K562 (cell line): ENCODE measurements at regions not wholly inside any gene's neighbourhood (a gene's known extent, or its start where the extent isn't known, plus 50 kb on each side); places are given as distances from the start of the nearest gene placed in this dataset.

Experiments used
- ATAC-seq: fragments of 200-7000 bp; cut with Tn5 transposase; 3 replicates; pipeline ENCODE4 v1.9.1; 2020; ENCODE audit warnings: moderate library complexity
- BruUV-seq: library from RNA; stranded (reverse); fragments of 400-500 nt; replicated peaks from 2 replicates; lab custom pipeline; 2021; lab: Mats Ljungman, UMichigan
- CTCF ChIA-PET: fragments of 300-600 bp; formaldehyde crosslinking; extraction: SDS; loops from one replicate; lab custom pipeline; 2021; ENCODE audit warnings: low intra/inter-chr PET ratio; lab: Yijun Ruan, JAX
- POLR2A ChIA-PET: fragments of 300-600, 350-650 bp; sonication (Branson Sonifier 250); formaldehyde crosslinking; extraction: SDS; loops from one replicate; lab custom pipeline; 2021; ENCODE audit warnings: antibody characterized with exemption, inconsistent platforms; lab: Yijun Ruan, JAX
- DNase-seq, 4 experiments: peaks; one replicate each; pipeline versions ENCODE4 v3.0.0 to v3.0.0-alpha.2; 2011 to 2018; ENCODE audit warnings: low spot score in 3 of 4, mixed read lengths in 3 of 4; ENCODE audit errors: extremely low read depth in 1 of 4
- FAIRE-seq: peaks from 2 replicates; lab custom pipeline; 2011; peaks lifted over from hg19 to GRCh38; lab: Jason Lieb, UNC
- H2AFZ ChIP-seq: 2 replicates; pipeline ENCODE4 v1.6.0; 2011; ENCODE audit warnings: low read depth, low read length, control low read depth, inconsistent platforms
- H3K27ac ChIP-seq: fragments of 200-600 bp; 3 replicates; pipeline ENCODE4 v1.8.0; 2011; ENCODE audit warnings: low read depth, mild to moderate bottlenecking, control low read depth, inconsistent platforms, low read length, moderate library complexity, mixed read lengths; ENCODE audit errors: extremely low read depth
- H3K27me3 ChIP-seq, 2 experiments: fragments of 300-600 bp in 1 of 2; 2 replicates in 1 of 2; 3 replicates in 1 of 2; pipeline versions ENCODE4 v1.6.0 to v1.8.0; 2011; ENCODE audit warnings: inconsistent platforms in 2 of 2, low read length in 2 of 2, mild to moderate bottlenecking in 1 of 2, mixed read lengths in 1 of 2, moderate library complexity in 1 of 2; ENCODE audit not compliant: control insufficient read depth in 2 of 2, insufficient read depth in 2 of 2
- H3K36me3 ChIP-seq: fragments of 300-600 bp; 3 replicates; pipeline ENCODE4 v1.8.0; 2011; ENCODE audit warnings: mild to moderate bottlenecking, low read length, inconsistent platforms; ENCODE audit not compliant: control insufficient read depth, insufficient read depth
- H3K4me1 ChIP-seq, 2 experiments: fragments of 200-600 bp in 1 of 2; replicated peaks in 1 of 2; 2 replicates in 1 of 2; 3 replicates in 1 of 2; pipeline versions ENCODE4 v1.5.1 to v1.8.0; 2011; ENCODE audit warnings: inconsistent platforms in 2 of 2, low read length in 2 of 2, mild to moderate bottlenecking in 1 of 2, mixed read lengths in 1 of 2, moderate library complexity in 1 of 2; ENCODE audit not compliant: control insufficient read depth in 2 of 2, insufficient read depth in 2 of 2
- H3K4me2 ChIP-seq: 2 replicates; pipeline ENCODE4 v1.6.1; 2011; ENCODE audit warnings: low read length, control low read depth, inconsistent platforms, mixed read lengths; ENCODE audit not compliant: insufficient read depth
- H3K4me3 ChIP-seq: fragments of 200-600 bp; sonication (generic), shearing (Covaris generic); 2 replicates; pipeline ENCODE4 v1.5.1; 2016; ENCODE audit warnings: control low read depth, inconsistent platforms
- H3K79me2 ChIP-seq: fragments of 200-600 bp; 3 replicates; pipeline ENCODE4 v1.8.0; 2011; ENCODE audit warnings: low read length, inconsistent platforms; ENCODE audit not compliant: control insufficient read depth, insufficient read depth
- H3K9ac ChIP-seq, 2 experiments: 2 replicates each; pipeline versions ENCODE4 v1.6.0 to v1.6.1; 2011; ENCODE audit warnings: low read depth in 2 of 2, low read length in 2 of 2, control low read depth in 1 of 2, inconsistent platforms in 1 of 2, mild to moderate bottlenecking in 1 of 2, mixed read lengths in 1 of 2; ENCODE audit not compliant: insufficient read depth in 1 of 2
- H3K9me1 ChIP-seq: one replicate; pipeline ENCODE4 v1.6.0; 2011; ENCODE audit warnings: inconsistent platforms, mild to moderate bottlenecking, low read length, moderate library complexity; ENCODE audit not compliant: control insufficient read depth, insufficient read depth
- H3K9me3 ChIP-seq: replicated peaks from 2 replicates; pipeline ENCODE4 v1.5.1; 2011; ENCODE audit warnings: low read depth, low read length, inconsistent platforms; ENCODE audit not compliant: control insufficient read depth, insufficient read depth
- H4K20me1 ChIP-seq: replicated peaks from 2 replicates; pipeline ENCODE4 v1.6.1; 2011; ENCODE audit warnings: low read length, inconsistent platforms, mixed read lengths; ENCODE audit not compliant: control insufficient read depth, insufficient read depth
- ETV6 ChIP-seq, 3 experiments: fragments of 150-350 bp in 1 of 3; sonication (generic) in 1 of 3; formaldehyde crosslinking in 1 of 3; IDR thresholded peaks; 2 replicates each; pipeline versions ENCODE4 v1.6.1 to v1.8.0; 2014 to 2022; ENCODE audit warnings: borderline replicate concordance in 2 of 3, low read depth in 2 of 3, antibody characterized with exemption in 1 of 3, low read length in 1 of 3, mild to moderate bottlenecking in 1 of 3, missing genetic modification reagents in 1 of 3
- HINFP ChIP-seq: fragments of 450-650 bp; conservative IDR thresholded peaks from 2 replicates; pipeline ENCODE4 v1.6.1; 2016; ENCODE audit warnings: missing genetic modification characterization, low read depth, mild to moderate bottlenecking, control low read depth, missing compliant biosample characterization
- MAFG ChIP-seq: fragments of 450-650 bp; conservative IDR thresholded peaks from 2 replicates; pipeline ENCODE4 v1.6.1; 2016; ENCODE audit warnings: missing genetic modification characterization, missing compliant biosample characterization
- PTTG1 ChIP-seq: fragments of 450-650 bp; IDR thresholded peaks from 2 replicates; pipeline ENCODE4 v1.6.1; 2016; ENCODE audit warnings: low read depth, mild to moderate bottlenecking, missing genetic modification characterization, missing compliant biosample characterization
- SAFB2 ChIP-seq: fragments of 200-400 bp; formaldehyde crosslinking; IDR thresholded peaks from 2 replicates; pipeline ENCODE4 v1.6.1; 2018; ENCODE audit warnings: borderline replicate concordance, low read length, low read depth, moderate library complexity; ENCODE audit not compliant: severe bottlenecking
- XRCC3 ChIP-seq: fragments of 450-650 bp; IDR thresholded peaks from 2 replicates; pipeline ENCODE4 v1.6.1; 2017; ENCODE audit warnings: mild to moderate bottlenecking, moderate library complexity
- ZBTB2 ChIP-seq: fragments of 450-650 bp; IDR thresholded peaks from 2 replicates; pipeline ENCODE4 v1.6.1; 2016; ENCODE audit warnings: antibody characterized with exemption
- ZBTB5 ChIP-seq: fragments of 450-650 bp; IDR thresholded peaks from 2 replicates; pipeline ENCODE4 v1.6.1; 2017; ENCODE audit warnings: antibody characterized with exemption
- ZNF274 ChIP-seq: IDR thresholded peaks from 2 replicates; pipeline ENCODE4 v1.6.1; 2011; ENCODE audit warnings: low read depth, mild to moderate bottlenecking, low read length, moderate library complexity, borderline replicate concordance
- ZNF830 ChIP-seq: fragments of 250-450 bp; sonication (Bioruptor Pico); IDR thresholded peaks from 2 replicates; pipeline ENCODE4 v1.5.0; 2021; ENCODE audit warnings: mild to moderate bottlenecking
- WGBS: fragments of 100-300 bp; shearing (Covaris generic); methylation state at CpG from one replicate; pipeline ENCODE4 v1.1.6; 2016; ENCODE audit warnings: low coverage, mixed read lengths; ENCODE audit not compliant: insufficient coverage; ENCODE audit errors: missing lambda C conversion rate; 5-methylcytosine and 5-hydroxymethylcytosine counted together
- in situ Hi-C: fragments of 300-500 bp; cut with MboI; formaldehyde crosslinking; loops from 4 replicates; pipeline ENCODE4 v1.15.0; 2018; ENCODE audit warnings: inconsistent platforms, mixed read lengths
- intact Hi-C: fragments of 100-400 bp; cut with micrococcal nuclease; formaldehyde crosslinking; loops from 2 replicates; pipeline ENCODE4 v1.14.2; 2022

- intact Hi-C loops: no loop called here
- no peak for ATAC-seq
- WGBS: 0% methylated on average over 3 of the region's 3 CpGs
- no peak for FAIRE-seq
- Histone ChIP-seq H3K27me3 (no peaks in the 10 kb centered on the region), H3K4me2 (no peak overlapping the region), H3K27ac (no peak overlapping the region), H3K9me3 (no peaks in the 10 kb centered on the region), H4K20me1 (no peaks in the 10 kb centered on the region), H2AFZ (no peak overlapping the region), H3K4me1 (no peaks in the 10 kb centered on the region), H3K4me3 (no peak overlapping the region), H3K36me3 (no peaks in the 10 kb centered on the region), H3K9ac (no peak overlapping the region), H3K79me2 (no peaks in the 10 kb centered on the region), H3K9me1 (no peaks in the 10 kb centered on the region)
- ChIA-PET POLR2A (no interaction called here), CTCF (no interaction called here)
- BruUV-seq: no TSS peak
- TF ChIP-seq MAFG: no peak
- TF ChIP-seq PTTG1 (tag): no peak
- no peak for TF ChIP-seq SAFB2
- TF ChIP-seq ZNF274: no peak
- in situ Hi-C loops: no loop called here
- DNase-seq: no peak
Observed at GRCh38 chr9:75734802-75735201, 155.7 kb upstream of the PCSK5 start.

- Histone ChIP-seq H2AFZ (no peak overlapping the region), H3K4me1 (no peaks in the 10 kb centered on the region), H3K9ac (no peak overlapping the region), H4K20me1 (no peaks in the 10 kb centered on the region), H3K79me2 (no peaks in the 10 kb centered on the region), H3K36me3 (no peaks in the 10 kb centered on the region), H3K4me2 (no peak overlapping the region), H3K27ac (no peak overlapping the region), H3K27me3 (no peaks in the 10 kb centered on the region), H3K4me3 (no peak overlapping the region), H3K9me1 (no peaks in the 10 kb centered on the region), H3K9me3 (no peaks in the 10 kb centered on the region)
- BruUV-seq: no TSS peak
- ChIA-PET CTCF (no interaction called here), POLR2A (no interaction called here)
- no peak for DNase-seq
- intact Hi-C loops: no loop called here
- ATAC-seq: no peak
- in situ Hi-C loops: no loop called here
- 0% methylated on average over 4 of the region's 4 CpGs for whole genome bisulfite sequencing
- FAIRE-seq: no peak
- TF ChIP-seq ZNF830 (CRISPR knock-in tag): no peak
- no peak for TF ChIP-seq XRCC3
- no peak for TF ChIP-seq HINFP (tag)
- no peak for TF ChIP-seq ETV6 (IDR thresholded peaks at IDR 0.05; ENCODE audit: borderline replicate concordance in 1 of 2, low read depth in 2 of 2, low read length in 1 of 2)
- TF ChIP-seq ETV6 (CRISPR knock-in tag; IDR thresholded peaks at IDR 0.05; ENCODE audit: borderline replicate concordance): no peak
- no peak for TF ChIP-seq ZBTB2
- TF ChIP-seq ZBTB5: no peak
Observed at GRCh38 chr9:75739884-75740611, 150.4 kb upstream of the PCSK5 start.
